ENCODE measurements at regions not wholly inside any gene's neighbourhood (a gene's known extent, or its start where the extent isn't known, plus 50 kb on each side); places are given as distances from the start of the nearest gene placed in this dataset.
"Not testable (repeated sequence)": the region's sequence is repeated elsewhere in the genome, so short reads cannot be mapped to it uniquely, and the experiment has no call there.

GRCh38 chr4:123682931-123683330 is 286.3 kb downstream of the SPRY1 start:
- no peak for TF ChIP-seq RAD21 (conservative IDR thresholded peaks at IDR 0.05)
- no peak for TF ChIP-seq REST (IDR thresholded peaks at IDR 0.05; ENCODE audit: borderline replicate concordance)
- no peak for TF ChIP-seq TAF1 (IDR thresholded peaks at IDR 0.05; ENCODE audit: low read depth)
- TF ChIP-seq SMC3 (conservative IDR thresholded peaks at IDR 0.05; ENCODE audit: poor library complexity), result no peak
- TF ChIP-seq EZH2 (IDR thresholded peaks at IDR 0.05; ENCODE audit: borderline replicate concordance, insufficient read depth, low read length, poor library complexity, severe bottlenecking), result no peak
- no peak for TF ChIP-seq POLR2AphosphoS5 (IDR thresholded peaks at IDR 0.05)
- no peak for TF ChIP-seq CTCF (IDR thresholded peaks at IDR 0.05; ENCODE audit: poor library complexity, severe bottlenecking)
- TF ChIP-seq MXI1 (conservative IDR thresholded peaks at IDR 0.05; ENCODE audit: poor library complexity, severe bottlenecking), result no peak
- no peak for TF ChIP-seq EP300 (conservative IDR thresholded peaks at IDR 0.05; ENCODE audit: poor library complexity, severe bottlenecking)
- Histone ChIP-seq H3K4me3 (ENCODE audit: low read length) (no peak overlapping the region), H3K79me2 (replicated peaks; ENCODE audit: insufficient read depth, low read length) (no peaks in the 10 kb centered on the region), H3K9me2 (ENCODE audit: insufficient read depth, low read length) (no peaks in the 10 kb centered on the region), H3K27ac (ENCODE audit: low read length) (no peak overlapping the region), H3K9ac (ENCODE audit: low read length) (no peak overlapping the region), H4K20me1 (ENCODE audit: insufficient read depth) (no peaks in the 10 kb centered on the region), H3K36me3 (ENCODE audit: insufficient read depth, low read length) (no peaks in the 10 kb centered on the region), H3F3A (ENCODE audit: insufficient read depth, low read length, poor library complexity, severe bottlenecking) (no peaks in the 10 kb centered on the region), H3K9me3 (ENCODE audit: low read length) (no peaks in the 10 kb centered on the region), H2AFZ (ENCODE audit: low read depth, low read length) (no peak overlapping the region), H3K27me3 (ENCODE audit: insufficient read depth, low read depth, low read length) (no peaks in the 10 kb centered on the region), H3K4me2 (ENCODE audit: low read length) (no peak overlapping the region)

- H3K4me2 ChIP-seq (ENCODE audit: low read length); H3K9ac ChIP-seq (ENCODE audit: low read length); H3K9me3 ChIP-seq (ENCODE audit: low read length); H3K27me3 ChIP-seq (ENCODE audit: insufficient read depth, low read depth, low read length); H3F3A ChIP-seq (ENCODE audit: insufficient read depth, low read length, poor library complexity, severe bottlenecking); H4K20me1 ChIP-seq (ENCODE audit: insufficient read depth); H3K9me2 ChIP-seq (ENCODE audit: insufficient read depth, low read length); H2AFZ ChIP-seq (ENCODE audit: low read depth, low read length); H3K4me3 ChIP-seq (ENCODE audit: low read length); H3K79me2 ChIP-seq (replicated peaks; ENCODE audit: insufficient read depth, low read length); H3K27ac ChIP-seq (ENCODE audit: low read length); H3K36me3 ChIP-seq (ENCODE audit: insufficient read depth, low read length): not testable (repeated sequence)
Observed at GRCh38 chr4:123684937-123685336, 288.3 kb downstream of the SPRY1 start.

- not testable (repeated sequence) for H3K36me3 ChIP-seq (ENCODE audit: insufficient read depth, low read length); H4K20me1 ChIP-seq (ENCODE audit: insufficient read depth); H2AFZ ChIP-seq (ENCODE audit: low read depth, low read length); H3K79me2 ChIP-seq (replicated peaks; ENCODE audit: insufficient read depth, low read length); H3K4me2 ChIP-seq (ENCODE audit: low read length); H3K9me2 ChIP-seq (ENCODE audit: insufficient read depth, low read length); H3K4me3 ChIP-seq (ENCODE audit: low read length); H3K27me3 ChIP-seq (ENCODE audit: insufficient read depth, low read depth, low read length); H3K9me3 ChIP-seq (ENCODE audit: low read length); H3K27ac ChIP-seq (ENCODE audit: low read length); H3F3A ChIP-seq (ENCODE audit: insufficient read depth, low read length, poor library complexity, severe bottlenecking); H3K9ac ChIP-seq (ENCODE audit: low read length)
Observed at GRCh38 chr4:123695531-123695930, 298.9 kb downstream of the SPRY1 start.

Measured in neural cell (in vitro differentiated cells).